Retinal pigment epithelial cell (primary cell): ENCODE measurements at regions not wholly inside any gene's neighbourhood (a gene's known extent, or its start where the extent isn't known, plus 50 kb on each side); places are given as distances from the start of the nearest gene placed in this dataset.

Experiments
- DNase-seq: peaks from one replicate; pipeline ENCODE4 v3.0.0-alpha.2; 2010; ENCODE audit warnings: low read depth
- H3K4me3 ChIP-seq: 2 replicates; pipeline ENCODE4 v1.5.1; 2011; ENCODE audit warnings: mild to moderate bottlenecking, low read length, control low read depth, moderate library complexity
- TF ChIP-seq, protein P1 (sequence below): conservative IDR thresholded peaks from 2 replicates; pipeline ENCODE4 v1.5.1; 2011; ENCODE audit warnings: low read depth, low read length, control low read depth, inconsistent platforms

DNA sequence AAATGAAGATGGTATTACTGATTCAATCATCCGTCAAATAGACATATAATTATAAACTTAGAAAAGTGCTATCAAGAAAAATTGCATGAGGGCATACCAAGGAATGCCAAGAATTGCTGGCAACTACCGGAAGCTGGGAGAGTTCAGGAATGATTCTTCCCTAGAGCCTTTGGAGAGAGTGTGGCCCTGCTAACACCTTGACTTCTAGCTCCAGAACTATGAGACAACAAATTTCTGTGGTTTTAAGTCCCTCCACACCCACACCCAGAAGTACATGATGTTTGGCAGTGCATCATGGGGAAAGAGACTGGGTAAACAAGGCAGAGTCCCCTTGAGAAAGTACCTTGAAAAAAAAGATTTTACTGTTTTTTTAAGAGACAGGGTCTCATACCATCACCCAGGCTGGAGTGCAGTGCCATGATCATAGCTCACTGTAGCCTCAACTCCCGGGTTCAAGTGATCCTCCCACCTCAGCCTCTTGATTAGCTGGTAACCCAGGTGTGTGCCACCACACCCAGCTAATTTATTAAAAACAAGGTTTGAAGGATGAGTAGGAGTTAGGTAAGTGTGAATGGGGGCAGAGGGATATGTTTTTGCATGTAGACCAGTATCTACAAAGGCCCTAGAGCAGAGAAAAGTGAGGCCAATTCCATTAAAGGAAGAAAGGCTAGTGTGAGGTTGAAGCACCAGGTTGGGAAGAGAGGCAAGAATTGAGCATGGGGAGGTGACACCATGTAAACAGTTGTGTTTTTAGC, 53.1 kb downstream of the GSX2 start:
- peak; percentile 37 for DNase-seq
- no peak overlapping the region for H3K4me3 ChIP-seq
- TF ChIP-seq, protein P1, sequence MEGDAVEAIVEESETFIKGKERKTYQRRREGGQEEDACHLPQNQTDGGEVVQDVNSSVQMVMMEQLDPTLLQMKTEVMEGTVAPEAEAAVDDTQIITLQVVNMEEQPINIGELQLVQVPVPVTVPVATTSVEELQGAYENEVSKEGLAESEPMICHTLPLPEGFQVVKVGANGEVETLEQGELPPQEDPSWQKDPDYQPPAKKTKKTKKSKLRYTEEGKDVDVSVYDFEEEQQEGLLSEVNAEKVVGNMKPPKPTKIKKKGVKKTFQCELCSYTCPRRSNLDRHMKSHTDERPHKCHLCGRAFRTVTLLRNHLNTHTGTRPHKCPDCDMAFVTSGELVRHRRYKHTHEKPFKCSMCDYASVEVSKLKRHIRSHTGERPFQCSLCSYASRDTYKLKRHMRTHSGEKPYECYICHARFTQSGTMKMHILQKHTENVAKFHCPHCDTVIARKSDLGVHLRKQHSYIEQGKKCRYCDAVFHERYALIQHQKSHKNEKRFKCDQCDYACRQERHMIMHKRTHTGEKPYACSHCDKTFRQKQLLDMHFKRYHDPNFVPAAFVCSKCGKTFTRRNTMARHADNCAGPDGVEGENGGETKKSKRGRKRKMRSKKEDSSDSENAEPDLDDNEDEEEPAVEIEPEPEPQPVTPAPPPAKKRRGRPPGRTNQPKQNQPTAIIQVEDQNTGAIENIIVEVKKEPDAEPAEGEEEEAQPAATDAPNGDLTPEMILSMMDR, result no peak

DNA sequence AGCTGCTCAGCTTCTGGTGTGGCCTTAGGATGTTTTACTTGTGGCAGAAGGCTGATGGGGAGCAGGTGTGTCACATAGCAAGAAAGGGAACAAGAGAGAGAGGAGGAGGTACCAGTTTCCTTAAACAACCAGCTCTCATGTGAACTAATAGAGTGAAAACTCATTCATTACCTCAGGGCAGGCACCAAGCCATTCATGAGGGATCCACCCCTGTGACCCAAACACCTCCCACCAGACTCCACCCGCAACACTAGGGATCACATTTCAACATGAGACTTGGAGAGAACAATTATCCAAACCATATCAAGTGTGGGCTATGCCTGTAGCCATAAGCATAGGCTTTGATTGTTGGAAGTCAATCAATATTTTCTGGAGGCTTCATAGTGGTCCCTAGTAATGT, 56.0 kb downstream of the GSX2 start:
- TF ChIP-seq, protein P1, result no peak
- DNase-seq, result no peak
- no peak overlapping the region for H3K4me3 ChIP-seq

DNA sequence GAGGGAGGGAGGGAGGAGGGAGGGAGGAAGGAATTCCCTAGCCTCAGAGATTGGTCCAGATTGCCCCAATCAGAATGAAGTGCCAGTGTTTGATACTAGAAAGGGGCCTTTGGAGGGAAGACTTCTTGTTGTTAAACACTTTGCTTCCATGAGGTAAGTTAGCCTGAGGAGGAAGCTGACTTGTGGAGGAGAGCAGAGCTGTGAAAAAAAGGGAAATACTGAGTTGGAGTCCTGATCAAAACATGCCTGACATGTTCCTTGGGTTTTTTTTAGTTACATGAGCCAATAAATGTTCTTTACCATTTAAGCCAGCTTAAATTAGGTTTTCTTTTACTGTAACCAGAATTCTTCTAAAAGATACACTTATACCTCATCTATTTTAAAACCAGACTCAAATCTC, 57.6 kb downstream of the GSX2 start:
- no peak overlapping the region for H3K4me3 ChIP-seq
- TF ChIP-seq, protein P1, result no peak
- DNase-seq, result no peak

DNA sequence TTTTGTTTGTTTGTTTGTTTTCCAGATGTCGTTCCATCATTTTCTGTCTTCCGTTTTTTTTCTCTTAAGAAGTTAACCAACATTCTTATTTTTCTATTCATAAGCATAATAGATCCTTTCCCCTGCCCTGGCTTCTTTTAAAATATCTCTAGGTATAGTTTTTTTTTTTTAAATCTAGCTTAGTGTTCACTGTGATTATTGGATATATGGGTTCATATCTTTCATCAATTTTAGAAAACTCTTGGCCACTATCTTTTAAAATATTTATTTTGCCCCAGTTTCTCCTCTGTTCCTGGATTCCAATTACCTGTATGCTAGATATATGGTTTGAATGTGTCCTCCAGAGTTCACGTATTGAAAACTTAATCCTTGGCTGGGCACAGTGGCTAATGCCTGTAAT, 59.6 kb downstream of the GSX2 start:
- TF ChIP-seq, protein P1, result no peak
- H3K4me3 ChIP-seq, result no peak overlapping the region
- DNase-seq, result no peak

DNA sequence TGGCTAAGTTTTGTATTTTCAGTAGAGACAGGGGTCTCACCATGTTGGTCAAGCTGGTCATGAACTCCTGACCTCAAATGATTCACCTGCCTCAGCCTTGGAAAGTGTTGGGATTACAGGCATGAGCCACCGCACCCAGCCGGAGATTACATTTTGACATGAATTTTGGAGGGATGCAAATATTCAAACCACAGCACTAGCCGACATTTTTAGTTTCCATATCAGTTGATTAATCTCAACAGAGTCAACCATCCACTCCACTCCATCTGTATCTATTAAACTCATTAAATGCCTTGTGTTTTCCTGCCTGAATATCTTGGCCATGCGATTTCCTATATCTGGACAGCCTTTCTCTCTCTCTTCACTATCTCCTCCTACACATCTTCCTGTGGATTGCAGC, 64.1 kb upstream of the PDGFRA start:
- H3K4me3 ChIP-seq, result no peak overlapping the region
- TF ChIP-seq, protein P1, result no peak
- DNase-seq, result no peak

DNA sequence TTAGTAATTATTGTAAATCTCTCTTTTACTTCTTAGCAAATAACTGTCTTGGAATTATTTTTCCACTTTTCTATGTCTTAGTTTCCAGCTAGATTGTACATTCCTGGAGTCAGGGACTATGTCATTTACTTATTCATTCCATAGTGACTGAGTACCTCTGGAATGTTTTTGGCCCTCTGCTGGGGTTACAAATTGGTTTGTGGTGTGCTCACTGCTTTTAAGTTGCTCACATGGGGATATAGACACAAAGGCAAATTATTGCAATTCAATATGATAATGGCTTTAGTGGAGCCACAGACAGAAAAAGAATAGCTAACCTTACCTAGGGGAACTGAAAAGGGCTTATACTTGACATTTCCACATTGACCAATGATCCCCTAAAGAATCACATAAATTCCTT, 63.7 kb upstream of the PDGFRA start:
- peak; percentile 68 for DNase-seq
- TF ChIP-seq, protein P1, result no peak
- H3K4me3 ChIP-seq, result no peak overlapping the region

DNA sequence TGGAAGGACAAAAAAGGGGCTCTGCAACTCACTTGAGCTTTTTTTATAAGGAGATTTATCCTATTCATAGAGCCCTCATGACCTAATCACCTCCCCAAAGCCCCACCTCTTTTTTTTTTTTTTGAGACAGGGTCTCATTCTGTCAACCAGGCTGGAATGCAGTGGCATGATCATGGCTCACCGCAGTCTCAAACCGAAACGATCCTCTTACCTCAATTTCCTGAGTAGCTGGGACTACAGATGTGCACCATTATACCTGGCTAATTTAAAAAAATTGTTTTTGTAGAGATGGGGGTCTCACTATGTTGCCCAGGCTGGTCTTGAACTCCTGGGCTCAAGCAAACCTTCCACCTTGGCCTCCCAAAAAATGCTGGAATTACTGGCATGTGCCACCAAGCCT, 61.6 kb upstream of the PDGFRA start:
- H3K4me3 ChIP-seq, result no peak overlapping the region
- DNase-seq, result no peak
- TF ChIP-seq, protein P1, result no peak
